ENCODE measurements at regions not wholly inside any gene's neighbourhood (a gene's known extent, or its start where the extent isn't known, plus 50 kb on each side); places are given as distances from the start of the nearest gene placed in this dataset.

DNA sequence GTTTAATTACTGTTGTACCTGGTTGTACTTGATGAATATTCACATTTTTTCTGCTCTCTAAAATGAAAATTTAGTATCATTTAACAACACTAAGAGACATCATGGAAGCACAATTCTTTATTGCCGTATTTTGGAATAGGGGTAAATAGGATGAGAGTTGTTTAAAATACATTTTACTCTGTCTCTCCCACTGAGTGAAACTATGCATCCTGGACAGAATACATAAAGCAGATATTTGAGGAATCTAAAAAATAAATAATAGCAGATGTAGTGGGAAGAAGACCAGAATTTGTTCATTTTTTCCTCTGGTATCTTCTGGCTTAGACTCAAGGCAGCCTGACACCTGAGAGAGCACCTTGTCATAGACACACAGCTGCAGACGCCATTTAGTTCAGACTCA, 119.1 kb upstream of the AHI1 start:
- Histone ChIP-seq H3K4me1 (no peaks in the 10 kb centered on the region), H3K27ac (no peak overlapping the region), H3K27me3 (no peaks in the 10 kb centered on the region), H3K9me3 (no peaks in the 10 kb centered on the region), H3K4me3 (no peak overlapping the region), H3K36me3 (no peaks in the 10 kb centered on the region)
- WGBS, 2 donors: 84 to 89% methylated on average over 2 of the region's 2 CpGs
- no peak for DNase-seq
- TF ChIP-seq POLR2AphosphoS5 (IDR thresholded peaks at IDR 0.05) (no peak), EP300 (IDR thresholded peaks at IDR 0.05) (no peak), POLR2A (IDR thresholded peaks at IDR 0.05) (no peak)
- TF ChIP-seq, protein P1, sequence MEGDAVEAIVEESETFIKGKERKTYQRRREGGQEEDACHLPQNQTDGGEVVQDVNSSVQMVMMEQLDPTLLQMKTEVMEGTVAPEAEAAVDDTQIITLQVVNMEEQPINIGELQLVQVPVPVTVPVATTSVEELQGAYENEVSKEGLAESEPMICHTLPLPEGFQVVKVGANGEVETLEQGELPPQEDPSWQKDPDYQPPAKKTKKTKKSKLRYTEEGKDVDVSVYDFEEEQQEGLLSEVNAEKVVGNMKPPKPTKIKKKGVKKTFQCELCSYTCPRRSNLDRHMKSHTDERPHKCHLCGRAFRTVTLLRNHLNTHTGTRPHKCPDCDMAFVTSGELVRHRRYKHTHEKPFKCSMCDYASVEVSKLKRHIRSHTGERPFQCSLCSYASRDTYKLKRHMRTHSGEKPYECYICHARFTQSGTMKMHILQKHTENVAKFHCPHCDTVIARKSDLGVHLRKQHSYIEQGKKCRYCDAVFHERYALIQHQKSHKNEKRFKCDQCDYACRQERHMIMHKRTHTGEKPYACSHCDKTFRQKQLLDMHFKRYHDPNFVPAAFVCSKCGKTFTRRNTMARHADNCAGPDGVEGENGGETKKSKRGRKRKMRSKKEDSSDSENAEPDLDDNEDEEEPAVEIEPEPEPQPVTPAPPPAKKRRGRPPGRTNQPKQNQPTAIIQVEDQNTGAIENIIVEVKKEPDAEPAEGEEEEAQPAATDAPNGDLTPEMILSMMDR (IDR thresholded peaks at IDR 0.05): no peak
- intact Hi-C loops (cut with DNase I): no loop called here

DNA sequence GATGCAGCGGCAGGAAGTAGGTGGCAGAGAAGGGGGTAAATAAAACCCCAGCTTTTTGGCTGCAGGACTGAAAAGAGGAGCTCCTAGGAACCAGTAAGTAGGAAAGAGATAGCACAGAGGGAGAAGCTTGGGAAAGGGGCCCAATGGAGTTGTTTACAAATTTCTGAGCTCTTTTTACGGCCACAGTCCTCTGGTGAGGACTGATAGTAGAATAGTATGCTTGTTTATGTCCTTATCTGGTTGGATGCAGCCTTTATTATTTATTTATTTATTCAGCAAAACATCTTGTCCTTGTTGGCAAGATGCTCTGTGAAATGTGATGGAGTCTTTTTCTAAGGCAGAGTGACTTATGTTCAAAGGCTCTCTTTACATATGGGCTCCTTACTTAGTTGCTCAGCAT, 119.7 kb upstream of the AHI1 start:
- Histone ChIP-seq H3K9me3 (no peaks in the 10 kb centered on the region), H3K4me1 (no peaks in the 10 kb centered on the region), H3K36me3 (no peaks in the 10 kb centered on the region), H3K27me3 (no peaks in the 10 kb centered on the region), H3K4me3 (no peak overlapping the region), H3K27ac (no peak overlapping the region)
- TF ChIP-seq POLR2AphosphoS5 (IDR thresholded peaks at IDR 0.05): no peak
- TF ChIP-seq, protein P1 (IDR thresholded peaks at IDR 0.05): no peak
- TF ChIP-seq POLR2A (IDR thresholded peaks at IDR 0.05): no peak
- TF ChIP-seq EP300 (IDR thresholded peaks at IDR 0.05): no peak
- WGBS, 2 donors: 82 to 87% methylated on average over 2 of the region's 2 CpGs
- DNase-seq: no peak
- intact Hi-C loops (cut with DNase I): no loop called here

GRCh38 chr6:135622081-135622480, 124.5 kb upstream of the AHI1 start:
- no peaks in the 10 kb centered on the region for H3K27me3 ChIP-seq
- 95 to 97% methylated on average over 1 of the region's 1 CpG for WGBS, 2 donors
- no peak overlapping the region for H3K27ac ChIP-seq
- no peaks in the 10 kb centered on the region for H3K36me3 ChIP-seq
- no peak for TF ChIP-seq POLR2A (IDR thresholded peaks at IDR 0.05)
- TF ChIP-seq EP300 (IDR thresholded peaks at IDR 0.05): no peak
- no peak for TF ChIP-seq POLR2AphosphoS5 (IDR thresholded peaks at IDR 0.05)
- TF ChIP-seq, protein P1 (IDR thresholded peaks at IDR 0.05): no peak
- no peaks in the 10 kb centered on the region for H3K9me3 ChIP-seq
- intact Hi-C loops (cut with DNase I): no loop called here
- DNase-seq: no peak
- no peak overlapping the region for H3K4me3 ChIP-seq
- no peaks in the 10 kb centered on the region for H3K4me1 ChIP-seq

GRCh38 chr6:135623979-135624378, 126.4 kb upstream of the AHI1 start:
- no peak for TF ChIP-seq POLR2AphosphoS5 (IDR thresholded peaks at IDR 0.05)
- TF ChIP-seq, protein P1 (IDR thresholded peaks at IDR 0.05): no peak
- TF ChIP-seq EP300 (IDR thresholded peaks at IDR 0.05): no peak
- TF ChIP-seq POLR2A (IDR thresholded peaks at IDR 0.05): no peak
- WGBS, 2 donors: 77 to 84% methylated on average over 1 of the region's 1 CpG
- intact Hi-C loops (cut with DNase I): no loop called here

More at GRCh38 chr6:135623979-135624378, 126.4 kb upstream of the AHI1 start:
- no peak overlapping the region for H3K27ac ChIP-seq
- H3K4me3 ChIP-seq: no peak overlapping the region
- no peak for DNase-seq
- H3K36me3 ChIP-seq: no peaks in the 10 kb centered on the region
- no peaks in the 10 kb centered on the region for H3K9me3 ChIP-seq
- no peaks in the 10 kb centered on the region for H3K27me3 ChIP-seq
- no peaks in the 10 kb centered on the region for H3K4me1 ChIP-seq

Data from sigmoid colon (tissue), 6 donors.